ENCODE measurements at regions not wholly inside any gene's neighbourhood (a gene's known extent, or its start where the extent isn't known, plus 50 kb on each side); places are given as distances from the start of the nearest gene placed in this dataset.
"Not testable (repeated sequence)": the region's sequence is repeated elsewhere in the genome, so short reads cannot be mapped to it uniquely, and the experiment has no call there.

GRCh38 chr11:129569007-129569406, 193.4 kb downstream of the BARX2 start:
- H3K4me3 ChIP-seq (ENCODE audit: low read depth, low read length), result no peak overlapping the region
- no peak for TF ChIP-seq CTCF (IDR thresholded peaks at IDR 0.05; ENCODE audit: insufficient read depth, low read length, missing control alignments)
- POLR2A ChIA-PET, result no interaction called here
- DNase-seq (ENCODE audit: low read depth, low spot score), result no peak
- CTCF ChIA-PET, result no interaction called here

GRCh38 chr11:129572667-129573066, 197.0 kb downstream of the BARX2 start:
- POLR2A ChIA-PET, result not testable (repeated sequence)

GRCh38 chr11:129573161-129573560, 197.5 kb downstream of the BARX2 start:
- no peak overlapping the region for H3K4me3 ChIP-seq (ENCODE audit: low read depth, low read length)
- ChIA-PET POLR2A (no interaction called here), CTCF (no interaction called here)
- no peak for DNase-seq (ENCODE audit: low read depth, low spot score)
- TF ChIP-seq CTCF (IDR thresholded peaks at IDR 0.05; ENCODE audit: insufficient read depth, low read length, missing control alignments), result no peak

More at GRCh38 chr11:129572667-129573066, 197.0 kb downstream of the BARX2 start:
- CTCF ChIA-PET; H3K4me3 ChIP-seq (ENCODE audit: low read depth, low read length); DNase-seq (ENCODE audit: low read depth, low spot score): not testable (repeated sequence)

DNA sequence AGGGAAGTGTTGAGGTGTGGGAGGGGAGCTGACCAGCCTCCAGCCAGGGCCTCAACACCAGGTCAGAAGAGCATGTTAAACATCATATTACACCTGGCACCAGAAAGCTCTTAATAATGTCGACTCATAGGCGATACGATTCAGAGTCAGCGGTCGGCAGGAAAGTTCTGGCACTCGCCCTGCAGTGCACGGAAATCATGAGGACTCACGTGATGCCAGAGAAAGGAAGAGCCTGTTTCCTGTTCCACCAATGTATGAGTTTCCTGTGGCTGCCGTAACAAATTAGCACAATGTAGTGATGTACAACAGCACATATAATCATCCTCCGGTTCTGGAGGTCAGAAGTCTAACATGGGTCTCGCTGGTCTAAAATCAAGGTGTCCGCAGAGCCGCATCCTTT, 198.8 kb downstream of the BARX2 start:
- DNase-seq (ENCODE audit: low read depth, low spot score), result no peak
- no peak for TF ChIP-seq CTCF (IDR thresholded peaks at IDR 0.05; ENCODE audit: insufficient read depth, low read length, missing control alignments)
- CTCF ChIA-PET, result no interaction called here
- POLR2A ChIA-PET, result no interaction called here
- no peak overlapping the region for H3K4me3 ChIP-seq (ENCODE audit: low read depth, low read length)

GRCh38 chr11:129576652-129577051, 201.0 kb downstream of the BARX2 start:
- no peak for DNase-seq (ENCODE audit: low read depth, low spot score)
- ChIA-PET POLR2A (no interaction called here), CTCF (no interaction called here)
- no peak for TF ChIP-seq CTCF (IDR thresholded peaks at IDR 0.05; ENCODE audit: insufficient read depth, low read length, missing control alignments)
- H3K4me3 ChIP-seq (ENCODE audit: low read depth, low read length), result no peak overlapping the region

- ChIA-PET POLR2A (no interaction called here), CTCF (no interaction called here)
- H3K4me3 ChIP-seq (ENCODE audit: low read depth, low read length), result no peak overlapping the region
- no peak for DNase-seq (ENCODE audit: low read depth, low spot score)
- TF ChIP-seq CTCF (IDR thresholded peaks at IDR 0.05; ENCODE audit: insufficient read depth, low read length, missing control alignments), result no peak
Observed at GRCh38 chr11:129578006-129578405, 202.4 kb downstream of the BARX2 start.

DNA sequence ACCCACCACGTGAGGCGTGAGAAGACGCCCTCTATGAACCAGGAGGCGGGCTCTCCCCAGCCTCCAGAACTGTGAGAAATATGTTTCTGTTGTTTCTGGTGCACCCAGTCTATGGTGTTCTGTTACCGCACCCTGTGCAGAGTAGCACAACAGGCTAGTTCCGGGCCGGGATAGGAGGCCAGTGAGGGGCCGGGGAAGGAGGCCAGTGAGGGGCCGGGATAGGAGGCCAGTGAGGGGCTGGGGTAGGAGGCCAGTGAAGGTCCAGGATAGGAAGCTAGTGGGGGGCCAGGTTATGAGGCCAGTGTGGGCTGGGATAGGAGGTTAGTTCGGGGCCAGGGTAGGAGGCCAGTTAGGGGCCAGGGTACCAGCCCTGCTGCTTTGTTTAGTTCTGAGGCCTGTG, 204.6 kb downstream of the BARX2 start:
- DNase-seq (ENCODE audit: low read depth, low spot score), result no peak
- no peak for TF ChIP-seq CTCF (IDR thresholded peaks at IDR 0.05; ENCODE audit: insufficient read depth, low read length, missing control alignments)
- ChIA-PET CTCF (no interaction called here), POLR2A (no interaction called here)
- H3K4me3 ChIP-seq (ENCODE audit: low read depth, low read length), result no peak overlapping the region
